Activated naive CD4-positive, alpha-beta T cell treated with anti-CD3 and anti-CD28 coated beads, Interleukin-2, amount 50 U/mL, for 24 hours (primary cell): ENCODE measurements at regions not wholly inside any gene's neighbourhood (a gene's known extent, or its start where the extent isn't known, plus 50 kb on each side); places are given as distances from the start of the nearest gene placed in this dataset.

Source experiments
- H3K27ac Mint-ChIP-seq: one replicate; pipeline ENCODE4 v1.8.0; 2021; ENCODE audit warnings: mild to moderate bottlenecking, mixed read lengths
- H3K27me3 Mint-ChIP-seq: one replicate; pipeline ENCODE4 v1.8.0; 2021; ENCODE audit warnings: mixed read lengths
- H3K36me3 Mint-ChIP-seq: one replicate; pipeline ENCODE4 v1.8.0; 2021; ENCODE audit warnings: mixed read lengths
- H3K4me1 Mint-ChIP-seq: one replicate; pipeline ENCODE4 v1.8.0; 2021; ENCODE audit warnings: mixed read lengths
- H3K4me3 Mint-ChIP-seq: one replicate; pipeline ENCODE4 v1.8.0; 2021; ENCODE audit warnings: mild to moderate bottlenecking, mixed read lengths
- H3K9me3 Mint-ChIP-seq: one replicate; pipeline ENCODE4 v1.8.0; 2021; ENCODE audit warnings: mixed read lengths

DNA sequence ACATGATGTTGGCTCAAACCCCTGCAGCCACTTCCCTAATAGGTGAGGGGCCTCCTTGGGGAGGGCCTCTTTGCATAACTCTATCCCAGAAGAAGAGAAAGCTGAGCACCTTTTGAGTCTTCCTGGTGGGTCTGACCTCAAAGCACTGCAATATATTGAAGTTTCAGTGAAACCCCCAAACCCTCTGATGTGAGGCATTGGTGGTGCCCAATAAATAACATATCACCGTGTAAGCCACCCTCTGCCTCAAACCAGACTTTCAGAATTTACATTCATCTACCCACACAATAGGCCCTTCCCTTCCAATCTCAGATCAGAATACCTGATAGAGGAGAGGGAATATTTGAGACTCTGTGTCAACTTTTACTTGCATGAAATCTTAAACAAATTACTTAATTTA, 142.8 kb upstream of the STK17B start:
- Mint-ChIP-seq H3K36me3 (no peaks in the 10 kb centered on the region), H3K27me3 (peaks cover 1% of the 10 kb centered on the region), H3K4me3 (no peak overlapping the region), H3K27ac (no peak overlapping the region), H3K9me3 (no peaks in the 10 kb centered on the region), H3K4me1 (no peaks in the 10 kb centered on the region)

DNA sequence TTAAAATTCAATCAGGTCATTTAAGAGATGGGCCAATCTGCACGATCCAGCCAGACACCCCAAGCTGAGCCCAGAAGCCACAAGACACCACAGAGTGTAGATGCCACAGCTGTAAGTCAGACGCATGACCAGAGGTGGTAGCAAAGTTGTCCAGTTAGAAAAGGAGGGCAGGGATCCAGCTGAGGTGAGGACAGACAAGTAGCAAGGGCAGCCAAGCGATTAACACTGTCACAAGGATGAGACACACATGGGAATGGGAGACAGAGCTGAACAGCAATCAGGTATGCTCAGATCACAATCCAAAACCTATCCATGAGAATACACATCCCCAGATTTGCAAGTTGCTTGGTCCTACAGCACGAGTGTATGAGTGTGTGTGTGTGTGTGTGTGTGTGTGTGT, 143.4 kb upstream of the STK17B start:
- no peak overlapping the region for H3K4me3 Mint-ChIP-seq
- H3K27ac Mint-ChIP-seq: no peak overlapping the region
- no peaks in the 10 kb centered on the region for H3K4me1 Mint-ChIP-seq
- peaks cover 1% of the 10 kb centered on the region for H3K27me3 Mint-ChIP-seq
- no peaks in the 10 kb centered on the region for H3K9me3 Mint-ChIP-seq
- no peaks in the 10 kb centered on the region for H3K36me3 Mint-ChIP-seq

DNA sequence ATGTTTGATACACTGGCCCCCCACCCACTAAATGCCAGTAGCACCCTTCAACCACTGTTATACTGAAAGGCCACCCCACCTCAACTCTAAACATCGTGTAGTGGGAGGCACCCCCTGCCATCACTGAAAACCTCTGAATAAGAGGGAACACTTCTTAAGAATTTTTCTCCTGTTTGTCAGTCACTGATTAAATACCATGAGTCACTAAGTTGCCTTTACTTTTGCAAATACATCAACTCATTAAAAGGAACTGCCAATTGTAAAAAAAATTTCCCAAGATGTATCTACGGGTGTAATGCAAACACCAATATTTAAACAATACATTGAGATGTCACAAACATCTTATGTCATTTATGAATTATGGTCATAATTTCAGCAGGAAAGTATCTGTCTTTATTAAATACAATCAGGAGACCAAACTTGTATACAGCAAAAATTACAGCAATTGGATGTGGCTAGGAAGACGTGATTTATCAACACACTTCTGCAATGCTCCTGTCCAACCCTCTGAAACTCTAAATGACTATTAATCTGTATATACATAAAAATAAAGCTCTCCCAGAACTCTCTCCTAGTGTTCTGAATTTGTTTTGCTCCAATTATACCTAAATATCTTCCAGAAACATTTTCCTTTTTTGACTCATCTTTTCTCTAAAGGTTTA, 144.1 kb upstream of the STK17B start:
- Mint-ChIP-seq H3K9me3 (no peaks in the 10 kb centered on the region), H3K4me3 (no peak overlapping the region), H3K36me3 (no peaks in the 10 kb centered on the region), H3K27me3 (peaks cover 1% of the 10 kb centered on the region), H3K27ac (no peak overlapping the region), H3K4me1 (no peaks in the 10 kb centered on the region)

- H3K9me3 Mint-ChIP-seq: no peaks in the 10 kb centered on the region
- H3K36me3 Mint-ChIP-seq: no peaks in the 10 kb centered on the region
- no peak overlapping the region for H3K27ac Mint-ChIP-seq
- no peaks in the 10 kb centered on the region for H3K4me1 Mint-ChIP-seq
- H3K27me3 Mint-ChIP-seq: peaks cover 1% of the 10 kb centered on the region
- H3K4me3 Mint-ChIP-seq: no peak overlapping the region
Observed at GRCh38 chr2:196316050-196316430, 144.7 kb upstream of the STK17B start.

GRCh38 chr2:196318517-196319377, 147.4 kb upstream of the STK17B start:
- Mint-ChIP-seq H3K4me1 (no peaks in the 10 kb centered on the region), H3K27me3 (no peaks in the 10 kb centered on the region), H3K4me3 (no peak overlapping the region), H3K9me3 (no peaks in the 10 kb centered on the region), H3K36me3 (no peaks in the 10 kb centered on the region), H3K27ac (no peak overlapping the region)

DNA sequence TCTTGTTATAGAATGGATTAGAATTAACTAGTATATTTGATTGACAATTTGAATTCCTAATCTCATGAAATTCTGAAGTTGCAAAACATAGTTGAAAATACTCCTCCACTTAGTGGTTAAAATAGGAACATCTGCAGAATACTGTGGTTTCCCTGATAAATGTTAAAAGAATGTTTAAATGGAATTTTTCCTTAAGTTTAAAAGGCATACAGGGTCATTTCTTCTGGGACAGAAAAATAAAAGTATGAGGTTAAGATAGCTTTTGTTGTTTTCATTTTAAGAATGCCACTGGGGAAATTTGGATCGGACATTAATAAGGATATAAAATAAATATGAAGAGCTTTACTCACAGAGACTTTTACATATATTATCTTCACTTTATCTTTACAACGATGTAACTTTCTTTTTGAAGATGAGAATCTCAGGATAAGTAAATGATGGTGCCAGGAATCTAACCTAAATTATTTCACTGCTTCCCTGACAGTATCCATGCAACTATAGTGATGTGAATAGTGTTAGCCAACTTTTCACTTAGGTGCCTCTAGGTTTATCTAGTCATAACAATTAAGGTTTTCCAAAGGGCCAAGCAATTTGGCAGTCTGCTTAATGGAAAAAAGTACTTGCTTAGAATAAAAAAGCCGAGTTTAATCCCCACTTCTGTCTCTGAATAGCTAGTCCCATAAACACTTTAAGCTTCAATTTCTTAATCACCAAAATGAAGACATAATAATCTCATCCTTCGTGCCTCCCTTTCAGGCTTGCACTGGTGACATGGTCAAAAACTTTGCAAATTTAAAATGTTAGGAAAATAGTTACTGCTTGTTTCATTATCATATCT, 151.8 kb upstream of the STK17B start:
- Mint-ChIP-seq H3K27ac (no peak overlapping the region), H3K36me3 (peaks cover 1% of the 10 kb centered on the region), H3K4me1 (no peaks in the 10 kb centered on the region), H3K27me3 (peaks cover 3% of the 10 kb centered on the region), H3K9me3 (no peaks in the 10 kb centered on the region), H3K4me3 (no peak overlapping the region)

DNA sequence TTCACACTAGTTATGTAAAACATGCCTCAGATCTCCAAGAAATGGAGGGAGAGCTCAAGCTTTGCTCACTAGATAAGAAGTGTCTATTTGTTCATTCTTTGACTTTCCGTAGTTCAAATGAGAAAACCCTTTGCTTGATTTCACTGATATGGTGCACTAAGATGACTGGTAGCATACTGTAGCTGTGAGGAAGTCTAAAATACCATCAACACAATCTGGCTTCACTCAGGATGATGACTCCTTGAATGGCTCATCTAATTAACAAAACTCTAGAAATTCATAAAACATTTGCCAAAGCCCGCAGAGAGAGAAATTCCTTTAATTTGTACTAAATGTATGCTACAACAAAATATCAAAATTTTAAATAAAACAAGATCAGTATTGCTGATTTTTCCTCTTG, 152.8 kb upstream of the STK17B start:
- H3K9me3 Mint-ChIP-seq: no peaks in the 10 kb centered on the region
- H3K27me3 Mint-ChIP-seq: peaks cover 3% of the 10 kb centered on the region
- no peak overlapping the region for H3K4me3 Mint-ChIP-seq

DNA sequence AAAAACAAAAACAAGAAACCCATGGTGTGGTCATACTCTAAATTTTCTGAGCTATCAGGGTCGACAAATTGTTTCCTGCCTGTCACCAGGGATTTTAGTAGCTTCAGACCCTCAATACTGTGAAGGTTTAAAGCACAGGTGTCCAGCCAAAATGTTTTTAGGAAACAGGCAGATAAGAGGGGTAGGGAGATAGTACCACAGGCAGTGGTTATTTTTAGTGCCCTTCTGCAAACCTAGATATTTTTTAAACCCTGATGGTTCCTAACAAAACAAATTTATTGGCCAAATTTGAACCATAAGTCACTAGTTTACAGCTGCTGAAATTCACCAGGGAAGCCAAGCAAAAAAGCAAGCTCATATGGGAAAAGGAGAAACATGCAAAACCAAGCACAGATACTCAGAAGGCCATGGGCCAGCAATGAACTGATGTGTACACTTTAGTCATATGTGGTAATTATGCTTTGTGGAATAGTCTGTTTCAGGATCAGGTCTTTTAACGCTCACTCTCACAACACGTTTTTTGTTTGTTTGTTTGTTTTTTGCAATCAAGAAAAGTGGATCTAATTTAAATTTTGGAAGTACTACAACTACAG, 156.8 kb upstream of the STK17B start:
- Mint-ChIP-seq H3K27me3 (peaks cover 3% of the 10 kb centered on the region), H3K36me3 (peaks cover 1% of the 10 kb centered on the region), H3K4me3 (no peak overlapping the region), H3K9me3 (no peaks in the 10 kb centered on the region), H3K27ac (no peak overlapping the region), H3K4me1 (no peaks in the 10 kb centered on the region)

More for the DNA sequence above, 152.8 kb upstream of the STK17B start:
- H3K36me3 Mint-ChIP-seq: peaks cover 1% of the 10 kb centered on the region
- H3K27ac Mint-ChIP-seq: no peak overlapping the region
- H3K4me1 Mint-ChIP-seq: no peaks in the 10 kb centered on the region

- peaks cover 1% of the 10 kb centered on the region for H3K36me3 Mint-ChIP-seq
- H3K27ac Mint-ChIP-seq: no peak overlapping the region
- H3K4me3 Mint-ChIP-seq: no peak overlapping the region
- no peaks in the 10 kb centered on the region for H3K27me3 Mint-ChIP-seq
- no peaks in the 10 kb centered on the region for H3K9me3 Mint-ChIP-seq
- peaks cover 4% of the 10 kb centered on the region for H3K4me1 Mint-ChIP-seq
Observed at GRCh38 chr2:196329959-196330358, 158.6 kb upstream of the STK17B start.

DNA sequence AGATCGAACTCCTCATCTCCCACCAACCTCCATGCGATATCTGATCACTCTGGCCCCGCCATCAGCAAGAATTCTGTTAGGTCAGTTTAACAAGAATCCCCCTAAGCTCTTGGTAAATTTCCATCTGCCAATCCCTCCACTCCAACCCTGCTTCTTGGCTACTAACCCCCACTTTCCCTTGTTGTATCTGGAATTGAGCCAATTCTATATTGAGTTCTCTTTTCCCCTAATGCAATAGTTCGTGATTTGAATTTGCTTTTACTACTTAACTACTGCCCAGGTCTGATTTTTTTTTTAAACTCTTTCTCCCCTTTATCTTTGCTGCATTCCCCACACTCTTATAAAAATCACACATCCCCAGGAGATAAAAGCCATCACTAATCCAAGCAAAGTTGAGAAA, 159.3 kb upstream of the STK17B start:
- no peaks in the 10 kb centered on the region for H3K27me3 Mint-ChIP-seq
- no peak overlapping the region for H3K27ac Mint-ChIP-seq
- peaks cover 4% of the 10 kb centered on the region for H3K4me1 Mint-ChIP-seq
- no peaks in the 10 kb centered on the region for H3K9me3 Mint-ChIP-seq
- peaks cover 1% of the 10 kb centered on the region for H3K36me3 Mint-ChIP-seq
- no peak overlapping the region for H3K4me3 Mint-ChIP-seq

DNA sequence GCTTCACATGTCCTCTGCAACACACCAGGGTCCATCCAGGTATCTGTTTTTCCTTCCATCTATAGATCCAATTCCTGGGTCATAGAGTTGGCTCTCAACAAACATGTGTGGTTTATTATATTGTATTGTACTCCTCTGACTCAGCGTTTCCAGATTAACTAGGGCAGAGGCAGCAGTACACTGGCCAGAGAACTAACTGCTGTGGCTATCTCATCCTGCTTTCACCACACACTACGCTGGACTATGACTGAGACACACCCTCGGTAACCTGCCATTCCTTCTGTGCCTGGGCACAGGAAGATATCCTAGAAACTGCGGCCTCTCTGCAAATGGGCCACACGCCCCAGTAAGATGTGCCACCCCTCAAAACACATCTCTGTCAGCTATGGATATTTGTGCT, 159.8 kb upstream of the STK17B start:
- H3K27me3 Mint-ChIP-seq: no peaks in the 10 kb centered on the region
- no peak overlapping the region for H3K27ac Mint-ChIP-seq
- no peak overlapping the region for H3K4me3 Mint-ChIP-seq
- no peaks in the 10 kb centered on the region for H3K9me3 Mint-ChIP-seq
- peaks cover under 1% of the 10 kb centered on the region for H3K36me3 Mint-ChIP-seq
- peaks cover 4% of the 10 kb centered on the region for H3K4me1 Mint-ChIP-seq

- Mint-ChIP-seq H3K27ac (no peak overlapping the region), H3K36me3 (no peaks in the 10 kb centered on the region), H3K9me3 (no peaks in the 10 kb centered on the region), H3K4me1 (peaks cover 8% of the 10 kb centered on the region), H3K27me3 (no peaks in the 10 kb centered on the region), H3K4me3 (no peak overlapping the region)
Observed at GRCh38 chr2:196331851-196332250, 160.5 kb upstream of the STK17B start.

DNA sequence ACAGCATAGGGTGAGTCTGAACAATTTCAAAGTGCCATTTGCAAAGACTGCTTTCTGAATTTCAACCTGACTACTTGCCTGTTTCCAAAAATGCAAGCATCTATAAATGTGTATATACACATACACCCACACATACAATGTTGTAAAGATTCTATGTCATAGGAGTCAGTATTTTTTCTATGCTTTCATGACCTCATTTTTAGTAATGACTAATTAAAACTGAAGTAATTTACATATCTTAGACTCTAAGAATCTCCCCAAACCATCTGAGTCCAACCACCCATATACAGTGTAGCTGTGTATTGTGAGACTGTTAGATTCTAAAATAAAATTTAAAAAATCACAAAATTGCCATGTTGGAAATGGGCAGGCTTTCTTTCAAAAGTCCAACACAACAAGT, 162.0 kb upstream of the STK17B start:
- Mint-ChIP-seq H3K4me1 (peaks cover 11% of the 10 kb centered on the region), H3K4me3 (no peak overlapping the region), H3K27ac (no peak overlapping the region), H3K27me3 (no peaks in the 10 kb centered on the region), H3K9me3 (no peaks in the 10 kb centered on the region), H3K36me3 (no peaks in the 10 kb centered on the region)

- no peaks in the 10 kb centered on the region for H3K27me3 Mint-ChIP-seq
- no peak overlapping the region for H3K4me3 Mint-ChIP-seq
- no peak overlapping the region for H3K27ac Mint-ChIP-seq
- no peaks in the 10 kb centered on the region for H3K36me3 Mint-ChIP-seq
- H3K4me1 Mint-ChIP-seq: peaks cover 11% of the 10 kb centered on the region
- H3K9me3 Mint-ChIP-seq: no peaks in the 10 kb centered on the region
Observed at GRCh38 chr2:196334710-196335109, 163.3 kb upstream of the STK17B start.

DNA sequence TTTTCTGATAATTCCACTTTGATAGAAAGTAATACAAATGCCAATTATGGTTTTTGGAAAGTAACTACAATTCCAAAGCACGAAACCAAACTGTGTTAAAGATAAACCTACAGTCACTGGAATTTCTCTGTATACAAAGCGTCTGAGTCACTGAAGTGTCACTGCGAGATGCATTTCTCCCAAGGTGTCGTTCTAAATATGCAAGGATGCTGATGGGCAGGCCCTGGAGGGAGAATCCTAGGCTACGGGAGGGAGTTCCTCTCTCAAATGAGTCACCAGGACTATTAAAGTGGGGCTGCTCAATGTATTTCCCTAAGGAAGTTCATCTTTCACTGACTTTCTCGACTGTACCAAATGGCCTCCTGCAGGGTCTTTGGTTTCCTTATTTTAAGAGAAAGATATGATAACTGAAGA, 163.8 kb upstream of the STK17B start:
- Mint-ChIP-seq H3K4me1 (peaks cover 11% of the 10 kb centered on the region), H3K27me3 (no peaks in the 10 kb centered on the region), H3K9me3 (no peaks in the 10 kb centered on the region), H3K36me3 (no peaks in the 10 kb centered on the region), H3K4me3 (no peak overlapping the region), H3K27ac (no peak overlapping the region)
